ENCODE measurements at regions not wholly inside any gene's neighbourhood (a gene's known extent, or its start where the extent isn't known, plus 50 kb on each side); places are given as distances from the start of the nearest gene placed in this dataset.
"Not testable (repeated sequence)": the region's sequence is repeated elsewhere in the genome, so short reads cannot be mapped to it uniquely, and the experiment has no call there.

GRCh38 chr14:95597784-95598211 is 62.9 kb downstream of the GLRX5 start:
- CTCF ChIA-PET = no interaction called here

GRCh38 chr14:95601650-95602049 is 66.8 kb downstream of the GLRX5 start:
- POLR2A ChIA-PET = no interaction called here
- no peaks in the 10 kb centered on the region for H3K4me1 Mint-ChIP-seq
- CTCF ChIA-PET = no interaction called here

More at GRCh38 chr14:95597784-95598211, 62.9 kb downstream of the GLRX5 start:
- Mint-ChIP-seq H3K27ac (no peak overlapping the region), H3K9me3 (no peaks in the 10 kb centered on the region), H3K27me3 (peaks cover 26% of the 10 kb centered on the region), H3K4me3 (no peak overlapping the region), H3K4me1 (no peaks in the 10 kb centered on the region), H3K36me3 (ENCODE audit: low read depth) (no peaks in the 10 kb centered on the region)
- no peak for DNase-seq
- POLR2A ChIA-PET = no interaction called here

GRCh38 chr14:95603415-95603814 is 68.6 kb downstream of the GLRX5 start:
- no peaks in the 10 kb centered on the region for H3K36me3 Mint-ChIP-seq (ENCODE audit: low read depth)
- no peak overlapping the region for H3K27ac Mint-ChIP-seq
- H3K4me1 Mint-ChIP-seq = no peaks in the 10 kb centered on the region
- DNase-seq = no peak
- ChIA-PET POLR2A (no interaction called here), CTCF (no interaction called here)
- H3K9me3 Mint-ChIP-seq = no peaks in the 10 kb centered on the region
- peaks cover 19% of the 10 kb centered on the region for H3K27me3 Mint-ChIP-seq
- H3K4me3 Mint-ChIP-seq = no peak overlapping the region

More at GRCh38 chr14:95601650-95602049, 66.8 kb downstream of the GLRX5 start:
- H3K27ac Mint-ChIP-seq = no peak overlapping the region
- no peaks in the 10 kb centered on the region for H3K9me3 Mint-ChIP-seq
- H3K4me3 Mint-ChIP-seq = no peak overlapping the region
- no peak for DNase-seq
- H3K36me3 Mint-ChIP-seq (ENCODE audit: low read depth) = no peaks in the 10 kb centered on the region
- H3K27me3 Mint-ChIP-seq = peaks cover 26% of the 10 kb centered on the region

GRCh38 chr14:95606266-95606665 is 71.4 kb downstream of the GLRX5 start:
- Mint-ChIP-seq H3K27ac (no peak overlapping the region), H3K9me3 (no peaks in the 10 kb centered on the region), H3K4me3 (no peak overlapping the region), H3K27me3 (peaks cover 5% of the 10 kb centered on the region), H3K4me1 (no peaks in the 10 kb centered on the region), H3K36me3 (ENCODE audit: low read depth) (no peaks in the 10 kb centered on the region)
- no peak for DNase-seq
- POLR2A ChIA-PET = no interaction called here
- CTCF ChIA-PET = no interaction called here

GRCh38 chr14:95608637-95609235 is 73.9 kb downstream of the GLRX5 start:
- Mint-ChIP-seq H3K36me3 (ENCODE audit: low read depth) (no peaks in the 10 kb centered on the region), H3K4me1 (no peaks in the 10 kb centered on the region), H3K27me3 (peaks cover 5% of the 10 kb centered on the region), H3K27ac (no peak overlapping the region), H3K4me3 (no peak overlapping the region), H3K9me3 (no peaks in the 10 kb centered on the region)
- no peak for DNase-seq
- POLR2A ChIA-PET = no interaction called here
- CTCF ChIA-PET = no interaction called here

GRCh38 chr14:95609398-95609990 is 74.6 kb downstream of the GLRX5 start:
- H3K4me3 Mint-ChIP-seq = no peak overlapping the region
- DNase-seq = no peak
- H3K36me3 Mint-ChIP-seq (ENCODE audit: low read depth) = no peaks in the 10 kb centered on the region
- no peaks in the 10 kb centered on the region for H3K9me3 Mint-ChIP-seq
- peaks cover 8% of the 10 kb centered on the region for H3K27me3 Mint-ChIP-seq
- ChIA-PET CTCF (no interaction called here), POLR2A (no interaction called here)
- H3K27ac Mint-ChIP-seq = no peak overlapping the region
- H3K4me1 Mint-ChIP-seq = no peaks in the 10 kb centered on the region

- DNase-seq = no peak
- Mint-ChIP-seq H3K4me3 (no peak overlapping the region), H3K27me3 (peaks cover 10% of the 10 kb centered on the region), H3K4me1 (no peaks in the 10 kb centered on the region), H3K27ac (no peak overlapping the region), H3K9me3 (no peaks in the 10 kb centered on the region), H3K36me3 (ENCODE audit: low read depth) (no peaks in the 10 kb centered on the region)
- POLR2A ChIA-PET = no interaction called here
- CTCF ChIA-PET = no interaction called here
Observed at GRCh38 chr14:95611293-95611880, 74.8 kb upstream of the TCL1B start.

- CTCF ChIA-PET = no interaction called here
- no peaks in the 10 kb centered on the region for H3K4me1 Mint-ChIP-seq
- POLR2A ChIA-PET = no interaction called here
- no peak overlapping the region for H3K27ac Mint-ChIP-seq
- peaks cover 13% of the 10 kb centered on the region for H3K27me3 Mint-ChIP-seq
- no peaks in the 10 kb centered on the region for H3K36me3 Mint-ChIP-seq (ENCODE audit: low read depth)
- no peak overlapping the region for H3K4me3 Mint-ChIP-seq
- no peaks in the 10 kb centered on the region for H3K9me3 Mint-ChIP-seq
- no peak for DNase-seq
Observed at GRCh38 chr14:95614349-95614748, 71.9 kb upstream of the TCL1B start.

GRCh38 chr14:95616745-95617144 is 69.5 kb upstream of the TCL1B start:
- CTCF ChIA-PET = no interaction called here
- peaks cover 7% of the 10 kb centered on the region for H3K27me3 Mint-ChIP-seq
- H3K9me3 Mint-ChIP-seq = no peaks in the 10 kb centered on the region
- POLR2A ChIA-PET = no interaction called here
- H3K27ac Mint-ChIP-seq = no peak overlapping the region
- no peaks in the 10 kb centered on the region for H3K4me1 Mint-ChIP-seq
- no peak for DNase-seq
- H3K4me3 Mint-ChIP-seq = no peak overlapping the region
- no peaks in the 10 kb centered on the region for H3K36me3 Mint-ChIP-seq (ENCODE audit: low read depth)

GRCh38 chr14:95619785-95620417 is 66.3 kb upstream of the TCL1B start:
- Mint-ChIP-seq H3K4me1 (no peaks in the 10 kb centered on the region), H3K27me3 (peaks cover 5% of the 10 kb centered on the region), H3K9me3 (no peaks in the 10 kb centered on the region), H3K36me3 (ENCODE audit: low read depth) (no peaks in the 10 kb centered on the region), H3K27ac (no peak overlapping the region), H3K4me3 (no peak overlapping the region)
- CTCF ChIA-PET = interaction anchor here (1.3 kb wide), 1 partner anchor 43 kb away, joined by 3 read pairs; no protein-coding TSS in a partner anchor
- POLR2A ChIA-PET = no interaction called here
- DNase-seq = no peak

GRCh38 chr14:95620659-95621059 is 65.6 kb upstream of the TCL1B start:
- Mint-ChIP-seq H3K27ac (no peak overlapping the region), H3K27me3 (peaks cover 5% of the 10 kb centered on the region), H3K9me3 (no peaks in the 10 kb centered on the region), H3K4me3 (no peak overlapping the region), H3K36me3 (ENCODE audit: low read depth) (no peaks in the 10 kb centered on the region), H3K4me1 (no peaks in the 10 kb centered on the region)
- POLR2A ChIA-PET = no interaction called here
- no peak for DNase-seq
- CTCF ChIA-PET = no interaction called here

- no peak overlapping the region for H3K27ac Mint-ChIP-seq
- POLR2A ChIA-PET = no interaction called here
- no peak overlapping the region for H3K4me3 Mint-ChIP-seq
- H3K27me3 Mint-ChIP-seq = no peaks in the 10 kb centered on the region
- no peaks in the 10 kb centered on the region for H3K4me1 Mint-ChIP-seq
- CTCF ChIA-PET = no interaction called here
- H3K36me3 Mint-ChIP-seq (ENCODE audit: low read depth) = no peaks in the 10 kb centered on the region
- no peak for DNase-seq
- H3K9me3 Mint-ChIP-seq = no peaks in the 10 kb centered on the region
Observed at GRCh38 chr14:95623195-95623594, 63.0 kb upstream of the TCL1B start.

GRCh38 chr14:95625710-95626109 is 60.5 kb upstream of the TCL1B start:
- H3K4me3 Mint-ChIP-seq; POLR2A ChIA-PET; H3K4me1 Mint-ChIP-seq; H3K9me3 Mint-ChIP-seq; DNase-seq; CTCF ChIA-PET; H3K27ac Mint-ChIP-seq; H3K36me3 Mint-ChIP-seq (ENCODE audit: low read depth): not testable (repeated sequence)
- peaks cover 11% of the 10 kb centered on the region for H3K27me3 Mint-ChIP-seq
